ENCODE measurements at regions not wholly inside any gene's neighbourhood (a gene's known extent, or its start where the extent isn't known, plus 50 kb on each side); places are given as distances from the start of the nearest gene placed in this dataset.

- Histone ChIP-seq H2AFZ (ENCODE audit: low read depth, low read length) (no peak overlapping the region), H4K20me1 (replicated peaks; ENCODE audit: control insufficient read depth, extremely low read depth, insufficient read depth, low read length) (no peaks in the 10 kb centered on the region), H3K27me3 (ENCODE audit: control insufficient read depth in 2 of 2, insufficient read depth in 2 of 2, low read length in 2 of 2) (no peaks in the 10 kb centered on the region), H3K36me3 (ENCODE audit: control insufficient read depth in 2 of 2, extremely low read depth in 1 of 2, insufficient read depth in 2 of 2, low read length in 2 of 2) (no peaks in the 10 kb centered on the region), H3K27ac (ENCODE audit: insufficient read depth, low read depth, low read length) (no peak overlapping the region), H3K9ac (replicated peaks; ENCODE audit: extremely low read depth, insufficient read depth, low read length) (no peak overlapping the region), H3K79me2 (ENCODE audit: control insufficient read depth, insufficient read depth, low read length) (no peaks in the 10 kb centered on the region), H3K9me1 (replicated peaks; ENCODE audit: control insufficient read depth, extremely low read depth, insufficient read depth, low read length) (no peaks in the 10 kb centered on the region), H3K9me3 (replicated peaks; ENCODE audit: control insufficient read depth, insufficient read depth, low read length) (no peaks in the 10 kb centered on the region), H3K4me2 (ENCODE audit: insufficient read depth, low read length) (no peak overlapping the region), H3K4me1 (ENCODE audit: control insufficient read depth, extremely low read depth, insufficient read depth, low read length) (no peaks in the 10 kb centered on the region), H3K4me3 (replicated peaks in 1 of 3; ENCODE audit: insufficient read depth in 1 of 3, low read depth in 1 of 3, low read length in 3 of 3) (no peak overlapping the region)
- FAIRE-seq (no peak), DNase-seq (ENCODE audit: low read depth, low spot score) (no peak)
- TF ChIP-seq MAX (IDR thresholded peaks at IDR 0.05; ENCODE audit: insufficient read depth, insufficient read length) (no peak), POLR2A (IDR thresholded peaks at IDR 0.05; ENCODE audit: low read depth, low read length) (no peak), JUN (IDR thresholded peaks at IDR 0.05; ENCODE audit: borderline replicate concordance, insufficient read depth, insufficient read length, low read depth) (no peak), FOS (IDR thresholded peaks at IDR 0.05; ENCODE audit: borderline replicate concordance, insufficient read depth, low read length) (no peak), POLR2AphosphoS5 (IDR thresholded peaks at IDR 0.05; ENCODE audit: insufficient read depth, low read depth, low read length) (no peak), MYC (IDR thresholded peaks at IDR 0.05; ENCODE audit: low read depth, low read length) (no peak), GATA2 (IDR thresholded peaks at IDR 0.05; ENCODE audit: insufficient read depth, insufficient read length, low read depth, low read length) (no peak), EZH2 (IDR thresholded peaks at IDR 0.05; ENCODE audit: borderline replicate concordance, low read depth, low read length, severe bottlenecking) (no peak)
- TF ChIP-seq, protein P1, sequence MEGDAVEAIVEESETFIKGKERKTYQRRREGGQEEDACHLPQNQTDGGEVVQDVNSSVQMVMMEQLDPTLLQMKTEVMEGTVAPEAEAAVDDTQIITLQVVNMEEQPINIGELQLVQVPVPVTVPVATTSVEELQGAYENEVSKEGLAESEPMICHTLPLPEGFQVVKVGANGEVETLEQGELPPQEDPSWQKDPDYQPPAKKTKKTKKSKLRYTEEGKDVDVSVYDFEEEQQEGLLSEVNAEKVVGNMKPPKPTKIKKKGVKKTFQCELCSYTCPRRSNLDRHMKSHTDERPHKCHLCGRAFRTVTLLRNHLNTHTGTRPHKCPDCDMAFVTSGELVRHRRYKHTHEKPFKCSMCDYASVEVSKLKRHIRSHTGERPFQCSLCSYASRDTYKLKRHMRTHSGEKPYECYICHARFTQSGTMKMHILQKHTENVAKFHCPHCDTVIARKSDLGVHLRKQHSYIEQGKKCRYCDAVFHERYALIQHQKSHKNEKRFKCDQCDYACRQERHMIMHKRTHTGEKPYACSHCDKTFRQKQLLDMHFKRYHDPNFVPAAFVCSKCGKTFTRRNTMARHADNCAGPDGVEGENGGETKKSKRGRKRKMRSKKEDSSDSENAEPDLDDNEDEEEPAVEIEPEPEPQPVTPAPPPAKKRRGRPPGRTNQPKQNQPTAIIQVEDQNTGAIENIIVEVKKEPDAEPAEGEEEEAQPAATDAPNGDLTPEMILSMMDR (IDR thresholded peaks at IDR 0.05; ENCODE audit: extremely low read depth in 1 of 2, insufficient read depth in 1 of 2, low read depth in 1 of 2, low read length in 2 of 2) = no peak
- POLR2A ChIA-PET = no interaction called here
- BruUV-seq (replicated peaks) = no TSS peak
- CTCF ChIA-PET = no interaction called here
- intact Hi-C loops (cut with micrococcal nuclease) = no loop called here
- dilution Hi-C loops (cut with MboI; ENCODE audit: extremely low pct_ligation_motif_present, low sequenced_read_pairs) = no loop called here
These were observed 184.5 kb upstream of the TCF21 start for GRCh38 chr6:133704371-133704770.
